ENCODE measurements at regions not wholly inside any gene's neighbourhood (a gene's known extent, or its start where the extent isn't known, plus 50 kb on each side); places are given as distances from the start of the nearest gene placed in this dataset.

GRCh38 chr5:89613222-89613956, 730.4 kb upstream of the MEF2C start:
- Histone ChIP-seq H3K27ac (replicated peaks) (no peak overlapping the region), H3K36me3 (no peaks in the 10 kb centered on the region), H3K4me1 (no peaks in the 10 kb centered on the region), H3K27me3 (ENCODE audit: low read depth) (no peaks in the 10 kb centered on the region), H3K9me3 (replicated peaks) (peaks cover 10% of the 10 kb centered on the region), H3K4me3 (no peak overlapping the region)
- intact Hi-C loops (cut with micrococcal nuclease): no loop called here
- no peak for DNase-seq
- no peak for TF ChIP-seq CTCF (IDR thresholded peaks at IDR 0.05; ENCODE audit: borderline replicate concordance)

GRCh38 chr5:89606939-89607534, 724.1 kb upstream of the MEF2C start:
- H3K4me3 ChIP-seq: no peak overlapping the region
- H3K9me3 ChIP-seq (replicated peaks): peaks cover 10% of the 10 kb centered on the region
- H3K4me1 ChIP-seq: no peaks in the 10 kb centered on the region
- H3K27me3 ChIP-seq (ENCODE audit: low read depth): no peaks in the 10 kb centered on the region
- intact Hi-C loops (cut with micrococcal nuclease): no loop called here
- no peak for DNase-seq
- TF ChIP-seq CTCF (IDR thresholded peaks at IDR 0.05; ENCODE audit: borderline replicate concordance): no peak
- no peaks in the 10 kb centered on the region for H3K36me3 ChIP-seq
- H3K27ac ChIP-seq (replicated peaks): no peak overlapping the region

- intact Hi-C loops (cut with micrococcal nuclease): no loop called here
- Histone ChIP-seq H3K4me3 (no peak overlapping the region), H3K36me3 (no peaks in the 10 kb centered on the region), H3K27ac (replicated peaks) (no peak overlapping the region), H3K4me1 (no peaks in the 10 kb centered on the region), H3K27me3 (ENCODE audit: low read depth) (no peaks in the 10 kb centered on the region), H3K9me3 (replicated peaks) (no peaks in the 10 kb centered on the region)
- no peak for DNase-seq
- no peak for TF ChIP-seq CTCF (IDR thresholded peaks at IDR 0.05; ENCODE audit: borderline replicate concordance)
Observed at GRCh38 chr5:89604342-89604741, 721.4 kb upstream of the MEF2C start.

GRCh38 chr5:89601880-89602279, 718.9 kb upstream of the MEF2C start:
- intact Hi-C loops (cut with micrococcal nuclease): no loop called here
- DNase-seq: no peak
- no peak for TF ChIP-seq CTCF (IDR thresholded peaks at IDR 0.05; ENCODE audit: borderline replicate concordance)
- no peaks in the 10 kb centered on the region for H3K27me3 ChIP-seq (ENCODE audit: low read depth)
- no peaks in the 10 kb centered on the region for H3K9me3 ChIP-seq (replicated peaks)
- no peak overlapping the region for H3K4me3 ChIP-seq
- no peaks in the 10 kb centered on the region for H3K36me3 ChIP-seq
- no peaks in the 10 kb centered on the region for H3K4me1 ChIP-seq
- H3K27ac ChIP-seq (replicated peaks): no peak overlapping the region

GRCh38 chr5:89597878-89598277, 714.9 kb upstream of the MEF2C start:
- Histone ChIP-seq H3K27ac (replicated peaks) (no peak overlapping the region), H3K4me3 (no peak overlapping the region), H3K27me3 (ENCODE audit: low read depth) (no peaks in the 10 kb centered on the region), H3K9me3 (replicated peaks) (no peaks in the 10 kb centered on the region), H3K4me1 (no peaks in the 10 kb centered on the region), H3K36me3 (no peaks in the 10 kb centered on the region)
- intact Hi-C loops (cut with micrococcal nuclease): no loop called here
- TF ChIP-seq CTCF (IDR thresholded peaks at IDR 0.05; ENCODE audit: borderline replicate concordance): no peak
- DNase-seq: no peak

Measured in left ventricle myocardium inferior (tissue), 1 donor.